Cardiac muscle cell (in vitro differentiated cells and primary cell): ENCODE measurements at regions not wholly inside any gene's neighbourhood (a gene's known extent, or its start where the extent isn't known, plus 50 kb on each side); places are given as distances from the start of the nearest gene placed in this dataset.

Source experiments
- DNase-seq, 2 donors: peaks; one replicate each; pipeline versions ENCODE4 v3.0.0 to v3.0.0-alpha.2; 2010 to 2017; ENCODE audit warnings: low read depth in 1 of 2, low spot score in 1 of 2
- H3K27ac ChIP-seq: fragments of 200-600 bp; sonication (generic); 2 replicates; pipeline ENCODE4 v1.5.1; 2016
- H3K27me3 ChIP-seq: fragments of 200-600 bp; sonication (generic); 2 replicates; pipeline ENCODE4 v1.6.0; 2016; ENCODE audit warnings: control low read depth
- H3K36me3 ChIP-seq: fragments of 200-600 bp; sonication (generic); 2 replicates; pipeline ENCODE4 v1.5.1; 2016; ENCODE audit warnings: control low read depth
- H3K4me1 ChIP-seq: fragments of 200-600 bp; sonication (generic); 2 replicates; pipeline ENCODE4 v1.8.1; 2017; ENCODE audit warnings: low read depth, mild to moderate bottlenecking, mixed run types
- H3K4me3 ChIP-seq: fragments of 200-600 bp; sonication (generic); 2 replicates; pipeline ENCODE4 v1.5.1; 2016; ENCODE audit warnings: mild to moderate bottlenecking
- H3K9me3 ChIP-seq: fragments of 200-600 bp; sonication (generic); 2 replicates; pipeline ENCODE4 v1.5.1; 2017; ENCODE audit warnings: low read depth, mild to moderate bottlenecking, control low read depth
- CTCF ChIP-seq: IDR thresholded peaks from 2 replicates; pipeline ENCODE4 v1.5.1; 2012; ENCODE audit warnings: low read depth, mild to moderate bottlenecking, low read length

GRCh38 chr2:205857520-205858237 is 175.4 kb downstream of the NRP2 start:
- Histone ChIP-seq H3K36me3 (no peaks in the 10 kb centered on the region), H3K4me1 (no peaks in the 10 kb centered on the region), H3K27ac (no peak overlapping the region), H3K27me3 (no peaks in the 10 kb centered on the region), H3K4me3 (no peak overlapping the region), H3K9me3 (no peaks in the 10 kb centered on the region)
- TF ChIP-seq CTCF, result no peak
- no peak for DNase-seq

- no peaks in the 10 kb centered on the region for H3K36me3 ChIP-seq
- no peak for TF ChIP-seq CTCF
- no peak overlapping the region for H3K4me3 ChIP-seq
- H3K4me1 ChIP-seq, result no peaks in the 10 kb centered on the region
- no peak for DNase-seq
- H3K27ac ChIP-seq, result no peak overlapping the region
- H3K27me3 ChIP-seq, result no peaks in the 10 kb centered on the region
- H3K9me3 ChIP-seq, result no peaks in the 10 kb centered on the region
Measured at GRCh38 chr2:205852457-205852856, 170.2 kb downstream of the NRP2 start.

- DNase-seq, result peak in 1 of 2 donors; percentile 16
Measured at GRCh38 chr2:205850611-205851010, 168.3 kb downstream of the NRP2 start.

GRCh38 chr2:205850132-205850531 is 167.8 kb downstream of the NRP2 start:
- H3K4me3 ChIP-seq, result no peak overlapping the region
- H3K9me3 ChIP-seq, result no peaks in the 10 kb centered on the region
- no peaks in the 10 kb centered on the region for H3K4me1 ChIP-seq
- H3K27me3 ChIP-seq, result no peaks in the 10 kb centered on the region
- no peaks in the 10 kb centered on the region for H3K36me3 ChIP-seq
- DNase-seq, result no peak
- H3K27ac ChIP-seq, result no peak overlapping the region
- TF ChIP-seq CTCF, result no peak

More at GRCh38 chr2:205850611-205851010, 168.3 kb downstream of the NRP2 start:
- TF ChIP-seq CTCF, result no peak
- Histone ChIP-seq H3K4me1 (no peaks in the 10 kb centered on the region), H3K9me3 (no peaks in the 10 kb centered on the region), H3K27ac (no peak overlapping the region), H3K27me3 (no peaks in the 10 kb centered on the region), H3K4me3 (no peak overlapping the region), H3K36me3 (no peaks in the 10 kb centered on the region)

GRCh38 chr2:205849136-205849535 is 166.8 kb downstream of the NRP2 start:
- no peak overlapping the region for H3K27ac ChIP-seq
- no peaks in the 10 kb centered on the region for H3K4me1 ChIP-seq
- H3K9me3 ChIP-seq, result no peaks in the 10 kb centered on the region
- DNase-seq, result no peak
- no peaks in the 10 kb centered on the region for H3K36me3 ChIP-seq
- H3K4me3 ChIP-seq, result no peak overlapping the region
- no peak for TF ChIP-seq CTCF
- H3K27me3 ChIP-seq, result no peaks in the 10 kb centered on the region
